HPDE6-E6E7 (cell line): ENCODE measurements at regions not wholly inside any gene's neighbourhood (a gene's known extent, or its start where the extent isn't known, plus 50 kb on each side); places are given as distances from the start of the nearest gene placed in this dataset.
"Not testable (repeated sequence)": the region's sequence is repeated elsewhere in the genome, so short reads cannot be mapped to it uniquely, and the experiment has no call there.

Experiments used
- DNase-seq: peaks from one replicate; pipeline ENCODE4 v3.0.0; 2011; ENCODE audit warnings: missing footprints; ENCODE audit errors: extremely low spot score

DNA sequence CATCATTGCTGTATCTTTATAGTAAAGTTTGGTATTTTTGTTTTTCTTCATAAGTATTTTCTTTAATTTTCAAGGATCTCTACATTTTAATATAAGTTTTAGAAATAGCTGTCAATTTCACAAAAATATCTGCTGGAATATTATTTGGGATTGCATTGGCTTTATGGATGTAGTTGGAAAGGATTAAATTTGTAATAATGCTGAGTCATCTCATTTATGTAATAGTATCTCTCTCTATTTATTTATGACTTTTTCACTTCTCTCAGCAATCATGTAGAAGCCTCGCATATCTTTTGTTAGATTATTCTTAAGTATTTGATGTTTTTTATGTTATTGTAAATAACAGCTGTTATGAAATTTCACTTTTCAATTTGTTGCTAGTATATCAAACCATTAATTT lies 223.1 kb upstream of the POGK start:
- no peak for DNase-seq

DNA sequence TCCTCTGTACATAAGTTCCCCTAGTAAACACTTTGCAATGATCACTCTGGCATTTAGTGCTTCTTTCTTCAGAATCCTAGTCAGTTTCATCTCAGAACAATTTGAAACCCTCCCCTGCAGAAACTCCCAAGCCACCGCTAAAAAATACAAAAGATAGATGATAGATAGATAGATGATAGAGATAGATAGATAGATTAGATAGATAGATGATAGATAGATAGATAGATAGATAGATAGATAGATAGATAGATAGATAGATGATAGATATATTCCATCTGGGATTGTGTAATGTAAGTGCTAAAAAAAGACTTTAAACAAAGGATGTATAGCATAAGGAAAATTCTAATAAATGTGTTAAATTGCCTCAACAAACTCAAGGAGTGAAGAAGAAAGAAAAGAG lies 212.6 kb upstream of the POGK start:
- no peak for DNase-seq

DNA sequence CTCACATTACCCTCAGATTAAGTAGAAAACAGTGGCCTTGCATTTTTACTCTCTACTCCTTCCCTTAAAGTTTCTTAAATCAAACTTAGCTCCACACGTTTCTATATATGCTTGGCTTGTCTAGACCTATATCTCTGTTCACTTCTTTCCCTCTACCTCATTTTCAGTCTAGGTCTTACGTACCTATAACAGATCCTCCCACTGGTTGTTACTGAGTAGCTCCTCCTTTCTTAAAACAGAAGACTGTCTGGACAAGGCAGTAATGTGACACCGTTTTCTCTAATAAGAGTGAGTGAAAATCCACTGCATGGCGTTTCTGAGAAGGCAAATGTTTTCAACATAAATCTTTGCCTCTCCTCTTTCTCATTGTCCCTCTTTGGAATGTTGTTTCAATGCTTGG lies 211.7 kb upstream of the POGK start:
- DNase-seq: no peak

DNA sequence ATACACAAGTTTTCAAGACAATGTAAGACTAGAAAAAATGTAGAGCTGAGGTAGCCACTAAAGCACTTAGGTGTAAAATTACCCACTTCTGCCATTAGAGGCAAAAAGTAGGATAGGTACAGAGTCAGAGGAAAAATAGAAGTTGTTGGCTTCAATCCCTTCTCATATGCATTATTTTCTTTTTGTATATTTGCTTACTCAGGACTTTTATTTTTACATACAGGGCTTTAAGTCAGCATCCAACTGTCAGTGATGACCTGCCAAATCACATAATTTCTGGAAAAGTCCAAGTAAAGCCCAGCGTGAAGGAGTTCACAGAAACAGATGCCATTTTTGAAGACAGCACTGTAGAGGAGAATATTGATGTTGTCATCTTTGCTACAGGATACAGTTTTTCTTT lies 211.0 kb upstream of the POGK start:
- no peak for DNase-seq

DNA sequence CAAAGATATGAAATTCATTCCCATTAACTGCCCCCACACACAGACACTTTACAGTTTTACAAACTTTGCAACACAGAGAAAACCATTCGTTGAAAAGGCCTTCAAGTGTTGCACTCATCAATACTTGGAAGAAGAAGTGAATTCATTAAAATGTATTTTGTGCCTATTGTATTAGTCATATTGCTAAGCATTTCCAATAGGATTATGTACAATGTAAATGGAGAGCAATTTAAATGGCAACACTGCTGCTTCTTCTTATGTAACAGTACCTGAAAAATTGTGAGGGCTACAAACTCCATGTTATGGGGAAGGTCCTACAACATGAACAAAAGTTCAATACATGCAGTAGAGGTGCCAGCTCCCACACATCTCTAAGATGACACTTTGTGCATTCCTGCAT lies 209.3 kb upstream of the POGK start:
- no peak for DNase-seq

DNA sequence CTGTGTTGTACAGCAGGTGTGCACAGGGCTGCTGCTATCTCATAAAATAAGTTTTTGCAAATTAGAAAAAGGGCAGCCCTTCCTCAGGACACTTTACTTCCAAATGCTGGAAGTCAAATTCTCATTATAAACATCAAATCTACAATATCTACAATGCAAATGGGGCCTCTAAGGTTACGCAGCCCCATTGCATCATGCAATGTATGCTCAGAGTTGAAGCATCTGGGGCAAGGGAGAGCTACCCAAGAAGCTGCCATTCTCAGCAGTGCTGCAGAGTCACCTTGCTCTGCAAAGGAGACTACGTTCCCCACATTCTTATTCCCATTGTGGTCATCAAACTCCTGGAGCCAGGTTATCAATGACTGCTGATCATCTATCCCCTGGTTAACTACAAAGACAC lies 208.9 kb upstream of the POGK start:
- DNase-seq: no peak

DNA sequence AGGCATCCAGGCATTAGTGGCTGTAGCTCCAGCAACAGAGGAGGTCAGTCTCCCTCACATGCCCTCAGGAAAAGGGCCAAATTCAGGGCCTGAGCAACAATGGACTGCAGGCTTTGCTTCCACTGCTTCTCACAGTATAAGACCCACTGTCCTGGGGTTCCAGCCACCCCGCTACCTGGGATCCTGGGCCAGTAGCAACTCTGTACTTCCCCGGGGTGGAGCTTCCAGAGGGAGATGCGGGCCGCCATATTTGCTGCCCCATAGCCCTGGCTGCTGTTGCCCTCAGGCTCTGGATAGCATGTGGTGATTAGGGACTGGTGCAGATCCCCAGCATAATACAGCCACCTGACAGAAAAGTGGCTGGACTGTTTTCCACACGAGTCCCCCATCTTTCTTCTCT lies 201.1 kb upstream of the POGK start:
- DNase-seq: no peak

DNA sequence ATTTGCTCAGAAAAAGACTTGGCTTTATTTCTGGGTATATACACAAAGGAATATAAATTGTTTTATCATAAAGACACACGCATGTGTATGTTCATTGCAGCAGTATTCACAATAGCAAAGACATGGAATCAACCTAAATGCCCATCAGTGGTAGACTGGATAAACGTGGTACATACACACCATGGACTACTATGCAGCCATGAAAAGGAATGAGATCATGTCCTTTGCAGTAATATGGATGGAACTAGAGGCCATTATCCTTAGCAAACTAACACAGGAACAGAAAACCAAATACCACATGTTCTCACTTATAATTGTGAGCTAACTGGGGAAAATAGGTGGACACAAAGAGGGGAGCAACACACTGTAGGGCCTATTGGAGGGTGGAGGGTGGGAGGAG lies 182.0 kb upstream of the POGK start:
- DNase-seq: not testable (repeated sequence)

DNA sequence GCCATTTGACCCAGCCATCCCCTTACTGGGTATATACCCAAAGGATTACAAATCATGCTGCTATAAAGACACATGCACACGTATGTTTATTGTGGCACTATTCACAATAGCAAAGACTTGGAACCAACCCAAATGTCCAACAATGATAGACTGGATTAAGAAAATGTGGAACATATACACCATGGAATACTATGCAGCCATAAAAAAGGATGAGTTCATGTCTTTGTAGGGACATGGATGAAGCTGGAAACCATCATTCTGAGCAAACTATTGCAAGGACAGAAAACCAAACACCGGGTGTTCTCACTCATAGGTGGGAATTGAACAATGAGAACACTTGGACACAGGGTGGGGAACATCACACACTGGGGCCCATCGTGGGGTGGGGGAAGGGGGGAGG lies 172.5 kb upstream of the POGK start:
- DNase-seq: not testable (repeated sequence)

DNA sequence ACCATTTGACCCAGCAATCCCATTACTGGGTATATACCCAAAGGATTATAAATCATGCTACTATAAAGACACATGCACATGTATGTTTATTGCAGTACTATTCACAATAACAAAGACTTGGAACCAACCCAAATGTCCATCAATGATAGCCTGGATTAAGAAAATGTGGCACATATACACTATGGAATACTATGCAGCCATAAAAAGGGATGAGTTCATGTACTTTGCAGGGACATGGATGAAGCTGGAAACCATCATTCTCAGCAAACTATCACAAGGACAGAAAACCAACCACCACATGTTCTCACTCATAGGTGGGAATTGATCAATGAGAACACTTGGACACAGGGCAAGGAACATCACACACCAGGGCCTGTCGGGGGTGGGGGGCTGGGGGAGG lies 171.7 kb upstream of the POGK start:
- not testable (repeated sequence) for DNase-seq

DNA sequence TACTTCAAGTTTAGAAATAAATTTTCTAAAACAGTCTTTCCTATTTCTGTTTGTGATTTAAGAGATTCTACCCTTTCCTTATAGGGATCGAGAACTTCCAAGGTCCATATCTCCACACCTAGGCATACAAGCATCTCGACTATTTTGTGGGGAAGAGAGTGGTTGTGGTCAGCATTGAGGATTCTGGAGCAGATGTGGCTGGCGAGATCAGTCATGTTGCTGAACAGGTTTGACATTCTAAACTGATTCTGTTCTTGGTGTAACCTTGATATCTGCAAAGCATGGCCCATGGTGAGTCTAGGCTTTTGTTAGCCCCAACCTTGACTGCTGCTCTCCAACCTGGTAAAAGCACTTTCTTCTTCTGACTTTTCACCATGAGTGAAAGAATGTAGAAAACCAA lies 167.6 kb upstream of the POGK start:
- DNase-seq: no peak

DNA sequence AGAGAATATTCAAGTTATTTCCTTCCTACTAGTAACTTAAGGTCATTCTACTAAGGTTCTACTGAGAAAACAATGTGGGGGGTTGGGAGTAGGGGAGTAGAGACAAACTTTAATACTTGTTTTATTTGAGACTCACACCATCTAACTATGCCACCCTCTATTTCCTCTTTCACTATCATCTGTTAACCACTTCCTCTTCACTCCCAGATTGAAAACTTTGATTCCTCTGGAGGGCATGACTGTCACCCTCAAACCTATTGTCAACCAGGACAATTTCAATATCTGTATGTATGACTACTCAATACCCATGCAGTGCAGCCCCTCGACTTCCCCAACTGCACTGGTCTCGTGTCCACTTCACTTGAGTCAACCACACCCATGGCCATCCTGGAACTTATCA lies 165.6 kb upstream of the POGK start:
- DNase-seq: no peak

DNA sequence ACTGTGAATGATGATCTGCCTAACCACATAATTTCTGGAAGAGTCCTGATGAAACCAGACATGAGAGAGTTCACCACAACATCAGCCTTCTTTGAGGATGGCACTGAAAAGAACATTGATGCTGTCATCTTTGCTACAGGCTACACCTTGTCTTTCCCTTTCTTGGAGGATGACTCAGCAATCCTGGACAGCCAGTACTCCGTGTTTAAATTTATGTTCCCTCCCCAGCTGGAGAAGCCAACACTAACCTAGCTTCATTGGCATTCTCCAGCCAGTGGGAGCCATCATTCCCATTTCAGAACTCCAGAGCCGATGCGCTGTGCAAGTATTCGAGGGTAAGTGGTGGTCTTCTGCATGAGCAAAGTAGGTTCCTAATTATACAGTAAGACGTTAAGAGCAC lies 164.1 kb upstream of the POGK start:
- no peak for DNase-seq

DNA sequence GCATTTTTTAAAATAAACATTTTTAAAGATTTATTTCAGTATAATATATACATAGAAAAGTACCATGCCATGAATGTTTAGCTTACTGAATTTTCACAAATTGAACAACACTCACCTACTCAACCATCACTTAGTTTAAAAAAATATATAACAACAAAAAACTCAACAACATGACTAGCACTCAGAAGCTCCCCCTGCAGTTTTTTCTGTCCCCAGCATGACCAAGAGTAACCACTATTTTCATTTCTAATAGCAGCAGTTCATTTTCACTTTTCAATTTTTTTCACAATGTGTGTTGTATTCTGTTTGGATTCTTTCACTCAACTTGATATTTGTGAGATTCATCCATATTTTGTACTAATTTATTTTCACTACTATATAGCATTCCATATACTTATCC lies 162.3 kb upstream of the POGK start:
- no peak for DNase-seq

DNA sequence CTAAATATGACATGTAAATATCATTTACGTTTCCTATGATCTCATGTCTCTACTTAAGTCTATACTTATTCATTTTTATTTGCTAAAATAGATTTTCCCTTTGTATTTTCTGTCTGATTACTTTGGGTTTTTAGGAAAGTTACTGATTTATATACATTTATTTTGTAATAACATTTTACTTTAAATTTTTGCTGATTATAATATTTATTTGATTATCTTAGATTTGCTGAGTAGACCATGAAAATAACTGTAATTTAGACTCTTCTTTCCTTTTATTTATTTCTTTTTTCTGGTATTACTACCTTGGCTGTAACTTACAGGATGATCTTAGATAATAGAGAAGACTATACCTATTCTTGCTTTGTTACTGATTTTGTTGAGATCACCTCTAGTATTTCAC lies 159.9 kb upstream of the POGK start:
- DNase-seq: no peak

DNA sequence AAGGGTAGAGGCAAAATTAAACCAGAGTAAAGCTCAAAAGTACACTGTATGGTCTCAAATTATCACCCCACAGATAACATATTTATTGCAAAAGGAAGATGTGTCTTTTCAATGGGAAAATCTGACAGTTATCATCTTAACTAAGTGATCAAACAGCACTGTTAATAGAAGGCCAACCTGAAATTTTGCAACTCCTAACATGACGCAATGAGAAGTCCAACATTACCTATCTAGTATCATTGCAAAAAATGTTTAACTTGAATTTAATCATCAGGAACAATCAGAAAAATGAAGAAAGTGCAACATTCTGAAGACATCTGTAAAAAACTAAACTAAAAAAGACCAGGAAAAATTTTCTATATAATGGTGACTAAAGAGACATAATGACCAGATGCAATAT lies 156.7 kb upstream of the POGK start:
- no peak for DNase-seq

DNA sequence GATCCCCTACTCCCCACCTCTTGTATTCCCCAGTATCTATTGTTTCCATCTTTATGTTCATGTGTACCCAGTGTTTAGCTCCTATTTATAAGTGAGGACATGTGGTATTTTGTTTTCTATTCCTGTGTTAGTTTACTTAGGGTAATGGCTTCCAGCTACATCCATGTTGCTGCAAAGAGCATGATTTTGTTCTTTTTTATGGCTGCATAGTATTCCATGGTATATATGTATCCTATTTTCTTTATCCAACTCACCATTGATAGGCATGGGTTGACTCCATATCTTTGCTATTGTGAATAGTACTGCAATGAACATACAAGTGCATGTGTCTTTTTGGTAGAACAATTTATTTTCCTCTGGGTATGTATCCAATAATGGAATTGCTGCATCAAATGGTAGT lies 154.6 kb upstream of the POGK start:
- DNase-seq: not testable (repeated sequence)

DNA sequence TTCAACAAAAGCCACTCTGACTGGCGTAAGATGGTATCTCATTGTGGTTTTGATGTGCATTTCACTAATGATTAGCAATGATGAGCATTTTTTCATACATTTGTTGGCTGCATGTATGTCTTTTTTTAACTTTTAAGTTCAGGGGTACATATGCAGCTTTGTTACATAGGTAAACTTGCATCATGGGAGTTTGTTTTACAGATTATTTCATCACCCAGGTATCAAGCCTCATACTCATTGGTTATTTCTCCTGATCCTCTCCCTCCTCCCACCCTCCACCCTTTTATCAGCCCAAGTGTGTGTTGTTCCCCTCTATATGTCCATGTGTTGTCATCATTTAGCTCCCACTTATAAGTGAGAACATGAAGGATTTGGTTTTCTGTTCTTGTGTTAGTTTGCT lies 154.1 kb upstream of the POGK start:
- DNase-seq: no peak

DNA sequence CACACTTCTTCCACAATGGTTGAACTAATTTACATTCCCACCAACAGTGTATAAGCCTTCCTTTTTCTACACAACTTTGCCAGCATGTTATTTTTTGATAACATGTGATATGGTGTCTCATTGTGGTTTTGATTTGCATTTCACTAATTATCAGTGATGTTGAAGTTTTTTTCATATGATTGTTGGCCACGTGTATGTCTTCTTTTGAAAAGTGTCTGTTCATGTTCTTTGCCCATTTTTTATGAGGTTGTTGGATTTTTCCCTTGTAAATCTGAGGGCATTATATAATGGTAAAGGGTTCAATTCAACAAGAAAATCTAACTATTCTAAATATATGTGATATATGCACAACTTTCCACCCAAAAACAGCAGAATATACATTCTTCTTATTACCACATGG lies 153.4 kb upstream of the POGK start:
- DNase-seq: not testable (repeated sequence)

DNA sequence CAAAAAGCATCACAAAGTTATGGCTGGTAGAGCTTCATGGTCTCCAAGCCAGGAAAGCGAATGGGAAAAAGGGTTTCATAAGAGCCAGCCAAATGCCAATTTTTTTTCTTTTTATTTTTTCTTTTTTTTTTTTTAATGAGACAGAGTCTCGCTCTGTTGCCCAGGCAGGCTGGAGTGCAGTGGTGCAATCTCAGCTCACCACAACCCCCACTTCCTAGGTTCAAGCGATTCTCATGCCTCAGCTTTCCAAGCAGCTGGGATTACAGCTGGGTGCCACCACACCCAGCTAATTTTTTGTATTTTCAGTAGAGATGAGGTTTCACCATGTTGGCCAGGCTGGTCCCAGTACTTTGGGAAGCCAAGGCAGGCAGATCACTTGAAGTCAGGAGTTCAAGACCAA lies 148.7 kb upstream of the POGK start:
- not testable (repeated sequence) for DNase-seq

DNA sequence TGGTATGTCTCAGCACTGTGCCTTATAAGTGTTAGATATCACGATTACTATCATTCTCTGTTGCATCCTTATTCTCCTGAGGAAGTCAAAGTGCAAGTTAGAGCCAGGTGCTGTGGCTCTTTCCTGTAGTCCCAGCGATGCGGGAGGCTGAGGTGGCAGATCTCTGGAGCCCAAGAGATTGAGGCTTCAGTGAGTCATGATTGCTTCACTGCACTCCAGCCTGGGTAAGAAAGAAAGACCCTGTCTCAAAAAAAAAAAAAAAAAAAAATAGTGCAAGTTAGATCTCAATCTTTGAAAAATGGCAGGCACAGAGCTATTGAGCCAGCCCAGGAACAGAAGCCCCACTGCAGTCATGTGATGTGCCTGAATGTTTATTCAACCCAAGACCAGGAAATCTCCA lies 147.8 kb upstream of the POGK start:
- DNase-seq: no peak

DNA sequence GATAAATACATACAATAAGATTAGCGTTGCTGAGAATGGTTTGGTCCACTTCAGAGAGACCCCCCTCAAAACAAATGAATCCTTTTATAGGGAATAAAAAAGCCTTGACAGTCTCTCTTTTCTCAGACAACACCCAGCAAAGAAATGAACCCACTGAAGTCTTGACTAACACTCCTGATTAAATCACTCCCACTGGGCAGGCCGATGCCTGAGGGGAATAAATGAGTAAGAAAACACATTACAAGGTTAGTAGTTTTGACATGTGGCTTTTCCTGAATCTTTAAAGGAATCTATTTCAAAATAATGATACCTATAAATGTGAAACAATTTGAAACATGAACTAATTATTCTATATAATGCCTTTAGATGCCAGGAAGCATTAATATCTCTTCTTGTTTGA lies 146.9 kb upstream of the POGK start:
- no peak for DNase-seq

DNA sequence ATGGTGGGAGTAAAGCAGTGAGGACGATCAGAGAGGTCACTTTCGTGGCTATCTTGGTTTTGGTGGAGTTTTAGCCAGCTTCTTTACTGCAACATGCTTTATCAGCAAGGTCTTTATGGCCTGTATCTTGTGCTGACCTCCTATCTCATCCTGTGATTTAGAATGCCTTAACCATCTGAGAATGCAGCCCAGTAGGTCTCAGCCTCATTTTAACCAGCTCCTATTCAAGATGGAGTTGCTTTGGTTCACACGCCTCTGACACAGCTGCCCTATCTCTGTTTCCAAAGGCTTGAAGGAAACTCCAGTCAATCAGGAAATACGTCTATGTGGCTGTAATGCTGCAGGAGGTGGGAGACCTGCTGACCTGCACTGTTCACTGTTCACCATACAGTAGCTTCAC lies 146.1 kb upstream of the POGK start:
- no peak for DNase-seq

DNA sequence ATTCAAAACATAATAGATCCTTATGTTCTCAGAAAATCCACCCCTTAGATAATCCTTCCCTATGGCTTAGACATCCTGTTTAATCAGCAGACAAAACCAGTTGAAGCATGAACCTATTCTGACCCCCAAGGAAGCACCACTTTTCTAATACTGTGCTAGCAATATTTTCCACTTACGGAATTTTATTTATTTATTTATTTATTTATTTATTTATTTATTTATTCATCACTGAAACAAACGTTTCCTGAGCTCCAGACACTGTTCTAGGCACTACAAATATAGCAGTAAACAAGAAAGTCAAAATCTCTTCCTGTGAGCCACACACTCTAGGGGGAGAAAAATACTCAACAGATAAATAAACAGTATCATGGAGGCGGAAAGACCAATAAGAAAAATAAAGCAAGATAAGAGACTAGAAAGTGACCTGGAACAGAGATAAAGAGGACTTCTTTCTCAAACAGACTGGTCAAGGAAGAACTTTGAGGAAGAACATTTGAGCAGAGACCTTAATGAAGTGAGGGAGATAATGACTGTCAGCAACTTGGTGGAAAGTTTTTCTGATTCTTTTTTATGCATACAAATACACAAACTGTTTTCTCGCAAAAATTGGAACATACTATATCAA lies 145.5 kb upstream of the POGK start:
- no peak for DNase-seq

DNA sequence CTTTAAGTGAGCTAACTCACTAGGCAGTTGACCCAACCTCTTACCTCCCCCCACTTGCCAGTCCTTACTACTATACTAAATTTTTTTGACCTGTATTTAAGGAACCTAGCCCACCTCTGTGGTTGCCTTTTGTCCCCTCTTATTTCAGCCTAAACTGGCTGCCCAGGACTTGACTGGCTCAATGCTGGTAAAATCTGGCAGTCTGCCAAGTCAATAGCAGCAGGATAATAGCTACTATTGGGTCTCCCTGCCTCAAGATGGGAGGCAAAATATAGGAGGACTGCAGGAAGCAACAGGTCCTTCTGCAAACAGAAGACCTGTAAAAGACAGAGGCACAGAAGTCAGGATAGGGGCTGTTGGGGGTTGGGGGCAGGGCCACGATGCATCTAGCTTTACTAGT lies 144.2 kb upstream of the POGK start:
- no peak for DNase-seq
